PC-3 (cell line): ENCODE measurements at regions not wholly inside any gene's neighbourhood (a gene's known extent, or its start where the extent isn't known, plus 50 kb on each side); places are given as distances from the start of the nearest gene placed in this dataset.

Experiments
- ATAC-seq: fragments of 200-7000 bp; cut with Tn5 transposase; 2 replicates; pipeline ENCODE4 v1.9.1; 2020; ENCODE audit warnings: mild to moderate bottlenecking, moderate library complexity
- BruUV-seq: library from RNA; stranded (reverse); fragments of 400-500 nt; replicated peaks from 2 replicates; lab custom pipeline; 2021; lab: Mats Ljungman, UMichigan
- CTCF ChIA-PET: fragments of 300-600 bp; sonication (Branson Sonifier 250); formaldehyde crosslinking; loops from one replicate; lab custom pipeline; 2022; ENCODE audit warnings: antibody characterized with exemption; lab: Charles Lee
- POLR2A ChIA-PET: fragments of 300-600 bp; sonication (Branson Sonifier 250); formaldehyde crosslinking; loops from one replicate; lab custom pipeline; 2022; ENCODE audit warnings: antibody characterized with exemption; ENCODE audit not compliant: unreplicated experiment; lab: Charles Lee
- DNase-seq: peaks from one replicate; pipeline ENCODE4 v3.0.0-alpha.2; 2015
- H2AFZ ChIP-seq: fragments of 300-600 bp; sonication (generic); 2 replicates; pipeline ENCODE4 v1.6.0; 2016; ENCODE audit warnings: antibody characterized with exemption, low read length
- H3F3A ChIP-seq: fragments of 300-600 bp; sonication (generic); one replicate; pipeline ENCODE4 v1.6.0; 2017; ENCODE audit warnings: antibody characterized with exemption, low read length, control low read depth, mild to moderate bottlenecking; ENCODE audit not compliant: unreplicated experiment
- H3K27ac ChIP-seq: fragments of 300-600 bp; sonication (generic); 2 replicates; pipeline ENCODE4 v1.5.1; 2016; ENCODE audit warnings: mild to moderate bottlenecking, low read length
- H3K27me3 ChIP-seq: fragments of 300-600 bp; sonication (generic); 2 replicates; pipeline ENCODE4 v1.6.1; 2016; ENCODE audit warnings: low read length, mixed read lengths
- H3K36me3 ChIP-seq: fragments of 300-600 bp; sonication (generic); 2 replicates; pipeline ENCODE4 v1.6.1; 2016; ENCODE audit warnings: low read depth, mixed run types, low read length, mixed read lengths
- H3K4me1 ChIP-seq: fragments of 300-600 bp; sonication (generic); 2 replicates; pipeline ENCODE4 v1.5.1; 2016; ENCODE audit warnings: low read length; ENCODE audit not compliant: insufficient read depth
- H3K4me2 ChIP-seq: fragments of 300-600 bp; sonication (generic); 2 replicates; pipeline ENCODE4 v1.6.0; 2016; ENCODE audit warnings: low read length
- H3K4me3 ChIP-seq: fragments of 300-600 bp; sonication (generic); 2 replicates; pipeline ENCODE4 v1.5.1; 2016; ENCODE audit warnings: mild to moderate bottlenecking, low read length, mixed read lengths
- H3K79me2 ChIP-seq: fragments of 300-600 bp; sonication (generic); 2 replicates; pipeline ENCODE4 v1.6.1; 2017; ENCODE audit warnings: low read length, mixed read lengths
- H3K9ac ChIP-seq: fragments of 300-600 bp; sonication (generic); 2 replicates; pipeline ENCODE4 v1.6.0; 2016; ENCODE audit warnings: mild to moderate bottlenecking, low read length
- H3K9me2 ChIP-seq: fragments of 300-600 bp; sonication (generic); replicated peaks from 2 replicates; pipeline ENCODE4 v1.6.1; 2016; ENCODE audit warnings: mixed run types, low read length, mixed read lengths
- H3K9me3 ChIP-seq: fragments of 300-600 bp; sonication (generic); 2 replicates; pipeline ENCODE4 v1.6.1; 2016; ENCODE audit warnings: low read length, mixed read lengths
- H4K20me1 ChIP-seq: fragments of 300-600 bp; sonication (generic); 2 replicates; pipeline ENCODE4 v1.6.1; 2016; ENCODE audit warnings: low read length, mixed read lengths
- CTCF ChIP-seq: fragments of 300-600 bp; sonication (generic); conservative IDR thresholded peaks from 2 replicates; pipeline ENCODE4 v1.5.1; 2017; ENCODE audit warnings: antibody characterized with exemption, low read depth, mild to moderate bottlenecking, low read length
- EZH2 ChIP-seq: fragments of 300-600 bp; sonication (generic); IDR thresholded peaks from one replicate; pipeline ENCODE4 v1.6.1; 2017; ENCODE audit warnings: antibody characterized with exemption, mild to moderate bottlenecking, low read length; ENCODE audit not compliant: unreplicated experiment
- EZH2phosphoT487 ChIP-seq: fragments of 300-600 bp; sonication (generic); IDR thresholded peaks from 2 replicates; pipeline ENCODE4 v1.6.1; 2018; ENCODE audit warnings: mild to moderate bottlenecking, antibody characterized with exemption, low read length, borderline replicate concordance
- intact Hi-C: fragments of 100-400 bp; cut with micrococcal nuclease; formaldehyde crosslinking; loops from 2 replicates; pipeline ENCODE4 v1.9.0; 2023

DNA sequence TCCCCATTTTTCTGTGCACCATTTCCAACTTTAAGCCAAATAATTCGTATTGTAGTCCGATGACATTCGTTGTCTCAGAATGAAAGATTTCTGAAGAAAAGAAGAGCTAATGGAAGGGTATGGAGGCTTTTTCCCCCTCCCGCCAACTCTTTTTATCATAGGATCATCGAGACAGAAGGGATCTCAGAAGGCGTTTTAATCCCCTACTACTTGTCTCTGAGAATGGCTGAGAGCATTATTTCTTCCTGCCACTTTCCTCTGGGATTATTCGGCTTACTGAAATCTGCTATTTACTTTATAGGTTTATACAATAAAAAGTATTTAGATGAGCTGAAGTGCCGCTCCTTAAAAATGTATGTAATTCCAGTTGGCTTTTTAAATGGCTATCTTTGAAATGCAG lies 789.8 kb downstream of the EDEM1 start:
- Histone ChIP-seq H3K79me2 (no peaks in the 10 kb centered on the region), H2AFZ (no peak overlapping the region), H3K27ac (no peak overlapping the region), H3K27me3 (no peaks in the 10 kb centered on the region), H3K4me3 (no peak overlapping the region), H3K9me2 (no peaks in the 10 kb centered on the region), H3K36me3 (no peaks in the 10 kb centered on the region), H3K9ac (no peak overlapping the region), H4K20me1 (no peaks in the 10 kb centered on the region), H3K9me3 (0 out of 2 replicates have a peak, but pooled peaks cover 6% of the 10 kb centered on the region), H3K4me2 (no peak overlapping the region), H3F3A (no peaks in the 10 kb centered on the region), H3K4me1 (peaks cover 7% of the 10 kb centered on the region)
- POLR2A ChIA-PET = no interaction called here
- no peak for ATAC-seq
- intact Hi-C loops = no loop called here
- CTCF ChIA-PET = no interaction called here
- no TSS peak for BruUV-seq
- no peak for DNase-seq
- TF ChIP-seq EZH2phosphoT487 = no peak

DNA sequence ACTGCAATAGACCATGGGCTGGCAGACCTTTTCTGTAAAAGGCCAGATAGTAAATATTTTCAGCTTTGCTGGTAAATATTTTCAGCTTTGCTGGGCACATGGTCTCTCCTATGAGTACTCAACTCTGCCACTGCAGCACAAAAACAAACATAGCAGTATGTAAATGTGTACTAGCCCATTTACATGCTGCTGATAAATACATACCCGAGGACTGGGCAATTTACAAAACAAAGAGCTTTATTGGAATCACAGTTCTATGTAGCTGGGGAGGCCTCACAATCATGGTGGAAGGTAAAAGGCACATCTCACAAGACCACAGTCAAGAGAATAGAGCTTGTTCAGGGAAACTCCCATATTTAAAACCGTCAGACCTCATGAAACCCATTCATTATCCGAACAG lies 793.0 kb downstream of the EDEM1 start:
- Histone ChIP-seq H2AFZ (no peak overlapping the region), H3K36me3 (no peaks in the 10 kb centered on the region), H3K4me1 (no peaks in the 10 kb centered on the region), H3K79me2 (no peaks in the 10 kb centered on the region), H3K9me2 (no peaks in the 10 kb centered on the region), H3K27me3 (no peaks in the 10 kb centered on the region), H3K4me3 (no peak overlapping the region), H4K20me1 (no peaks in the 10 kb centered on the region), H3K9ac (no peak overlapping the region), H3K27ac (no peak overlapping the region), H3F3A (no peaks in the 10 kb centered on the region), H3K9me3 (0 out of 2 replicates have a peak, but pooled peaks cover 6% of the 10 kb centered on the region), H3K4me2 (no peak overlapping the region)
- POLR2A ChIA-PET = no interaction called here
- DNase-seq = no peak
- ATAC-seq = no peak
- BruUV-seq = no TSS peak
- CTCF ChIA-PET = no interaction called here
- no peak for TF ChIP-seq CTCF
- no peak for TF ChIP-seq EZH2
- no peak for TF ChIP-seq EZH2phosphoT487
- intact Hi-C loops = no loop called here

DNA sequence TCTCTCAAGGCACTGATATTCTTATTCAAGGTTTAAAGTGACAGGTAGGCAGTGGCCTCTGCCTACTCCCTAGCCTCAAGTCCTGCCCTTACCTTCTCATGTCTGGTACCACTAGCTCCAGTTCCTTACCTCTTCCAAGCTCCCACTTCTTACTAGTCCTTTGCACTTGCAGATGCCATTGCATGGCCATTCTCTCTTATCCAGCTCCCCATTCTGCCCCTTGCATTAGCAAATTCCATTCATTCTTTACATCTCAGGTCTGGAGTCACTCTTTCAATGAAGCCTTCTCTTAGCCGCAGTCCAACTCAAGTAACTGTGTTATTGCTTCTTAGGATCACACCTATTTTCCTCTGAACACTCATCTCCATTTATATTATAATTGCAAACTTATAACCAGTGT lies 807.1 kb downstream of the EDEM1 start:
- CTCF ChIA-PET = no interaction called here
- intact Hi-C loops = no loop called here
- Histone ChIP-seq H3K27ac (no peak overlapping the region), H3K79me2 (no peaks in the 10 kb centered on the region), H4K20me1 (no peaks in the 10 kb centered on the region), H3K36me3 (no peaks in the 10 kb centered on the region), H3K4me2 (no peak overlapping the region), H2AFZ (no peak overlapping the region), H3K9me3 (0 out of 2 replicates have a peak, but pooled peaks cover 5% of the 10 kb centered on the region), H3K9me2 (no peaks in the 10 kb centered on the region), H3K4me3 (no peak overlapping the region), H3K9ac (no peak overlapping the region), H3K4me1 (no peaks in the 10 kb centered on the region), H3F3A (no peaks in the 10 kb centered on the region), H3K27me3 (no peaks in the 10 kb centered on the region)
- DNase-seq (no peak), ATAC-seq (no peak)
- no peak for TF ChIP-seq EZH2
- no peak for TF ChIP-seq EZH2phosphoT487
- TF ChIP-seq CTCF = no peak
- BruUV-seq = no TSS peak
- POLR2A ChIA-PET = no interaction called here
